H1 (cell line): ENCODE measurements at regions not wholly inside any gene's neighbourhood (a gene's known extent, or its start where the extent isn't known, plus 50 kb on each side); places are given as distances from the start of the nearest gene placed in this dataset.

ENCODE experiments used
- CTCF ChIA-PET: fragments of 300-600 bp; sonication (Branson Sonifier 250); formaldehyde crosslinking; loops from one replicate; lab custom pipeline; 2021; ENCODE audit not compliant: partially characterized antibody; lab: Charles Lee
- POLR2A ChIA-PET: fragments of 300-600 bp; sonication (Branson Sonifier 250); formaldehyde crosslinking; loops from one replicate; lab custom pipeline; 2021; ENCODE audit warnings: inconsistent platforms; ENCODE audit not compliant: partially characterized antibody; lab: Charles Lee
- DNase-seq, 2 experiments: peaks; one replicate each; pipeline versions ENCODE4 v3.0.0 to v3.0.0-alpha.2; 2010 to 2022; ENCODE audit warnings: low spot score in 2 of 2, low read depth in 1 of 2, mixed read lengths in 1 of 2
- FAIRE-seq: peaks from 2 replicates; lab custom pipeline; 2011; peaks lifted over from hg19 to GRCh38; lab: Jason Lieb, UNC
- H2AFZ ChIP-seq: 2 replicates; pipeline ENCODE4 v1.8.1; 2012; ENCODE audit warnings: low read length, inconsistent platforms
- H2AK5ac ChIP-seq: 2 replicates; pipeline ENCODE4 v1.6.1; 2013; ENCODE audit warnings: low read depth, low read length
- H2BK120ac ChIP-seq: replicated peaks from 2 replicates; pipeline ENCODE3; 2013; ENCODE audit warnings: low read depth, low read length, inconsistent platforms
- H2BK12ac ChIP-seq: 2 replicates; pipeline ENCODE4 v1.6.1; 2013; ENCODE audit warnings: low read depth, low read length
- H2BK15ac ChIP-seq: 2 replicates; pipeline ENCODE4 v1.6.1; 2013; ENCODE audit warnings: low read length
- H2BK20ac ChIP-seq: 2 replicates; pipeline ENCODE4 v1.6.1; 2013; ENCODE audit warnings: low read length
- H2BK5ac ChIP-seq: 2 replicates; pipeline ENCODE4 v1.6.1; 2013; ENCODE audit warnings: low read depth, low read length
- H3K14ac ChIP-seq: 2 replicates; pipeline ENCODE4 v1.6.1; 2013; ENCODE audit warnings: inconsistent platforms; ENCODE audit not compliant: insufficient read length
- H3K18ac ChIP-seq: 2 replicates; pipeline ENCODE4 v1.6.1; 2013; ENCODE audit warnings: low read length; ENCODE audit errors: extremely low read depth
- H3K23ac ChIP-seq: 2 replicates; pipeline ENCODE4 v1.6.1; 2013; ENCODE audit warnings: inconsistent platforms; ENCODE audit not compliant: insufficient read length
- H3K23me2 ChIP-seq: 2 replicates; pipeline ENCODE4 v1.6.1; 2013; ENCODE audit warnings: low read depth, low read length
- H3K27ac ChIP-seq: 2 replicates; pipeline ENCODE4 v1.6.1; 2011; ENCODE audit warnings: low read depth, low read length, inconsistent platforms
- H3K27me3 ChIP-seq, 4 experiments: replicated peaks in 1 of 4; 1 replicate in 1 of 4; 2 replicates in 3 of 4; pipeline versions ENCODE4 v1.6.1 to v1.8.1; 2011 to 2013; ENCODE audit warnings: low read length in 3 of 4, mild to moderate bottlenecking in 3 of 4, inconsistent platforms in 2 of 4, mixed read lengths in 2 of 4, moderate library complexity in 1 of 4; ENCODE audit not compliant: control insufficient read depth in 3 of 4, insufficient read depth in 3 of 4; ENCODE audit errors: extremely low read depth in 1 of 4
- H3K36me3 ChIP-seq, 4 experiments: 2 replicates each; pipeline versions ENCODE4 v1.6.1 to v1.8.1; 2011 to 2013; ENCODE audit warnings: mild to moderate bottlenecking in 4 of 4, low read length in 3 of 4, moderate library complexity in 2 of 4, control low read depth in 1 of 4, inconsistent platforms in 1 of 4; ENCODE audit not compliant: insufficient read depth in 4 of 4, control insufficient read depth in 2 of 4
- H3K4ac ChIP-seq: replicated peaks from 2 replicates; pipeline ENCODE3; 2013; ENCODE audit warnings: low read length, low read depth, mixed read lengths, inconsistent platforms; ENCODE audit not compliant: insufficient read length
- H3K4me1 ChIP-seq, 4 experiments: replicated peaks in 1 of 4; 1 replicate in 1 of 4; 2 replicates in 3 of 4; pipeline versions ENCODE4 v1.6.1 to v1.8.1; 2011 to 2013; ENCODE audit warnings: low read length in 3 of 4, inconsistent platforms in 2 of 4, mixed read lengths in 1 of 4; ENCODE audit not compliant: insufficient read depth in 4 of 4, control insufficient read depth in 3 of 4
- H3K4me2 ChIP-seq, 2 experiments: 2 replicates each; pipeline versions ENCODE4 v1.6.1 to v1.8.1; 2011 to 2013; ENCODE audit warnings: low read depth in 2 of 2, low read length in 2 of 2, control low read depth in 1 of 2, inconsistent platforms in 1 of 2, mild to moderate bottlenecking in 1 of 2; ENCODE audit not compliant: insufficient read depth in 1 of 2
- H3K4me3 ChIP-seq, 4 experiments: fragments of 200-600, 300-600 bp in 1 of 4; sonication (generic), shearing (Covaris generic), sonication (Bioruptor Twin) in 1 of 4; 2 replicates each; pipeline versions ENCODE4 v1.5.1 to v1.8.1; 2011 to 2016; ENCODE audit warnings: low read length in 4 of 4, low read depth in 3 of 4, control low read depth in 2 of 4, inconsistent platforms in 2 of 4, mild to moderate bottlenecking in 2 of 4, mixed read lengths in 1 of 4, moderate library complexity in 1 of 4; ENCODE audit not compliant: insufficient read depth in 2 of 4; ENCODE audit errors: extremely low read depth in 1 of 4
- H3K56ac ChIP-seq: replicated peaks from 2 replicates; pipeline ENCODE3; 2013; ENCODE audit warnings: low read depth, mild to moderate bottlenecking, mixed read lengths, low read length, inconsistent platforms; ENCODE audit not compliant: insufficient read length
- H3K79me1 ChIP-seq: 2 replicates; pipeline ENCODE4 v1.6.1; 2013; ENCODE audit warnings: low read depth, low read length, control low read depth
- H3K79me2 ChIP-seq, 2 experiments: 2 replicates each; pipeline versions ENCODE4 v1.6.1 to v1.8.1; 2012 to 2013; ENCODE audit warnings: low read length in 2 of 2, mild to moderate bottlenecking in 2 of 2, inconsistent platforms in 1 of 2; ENCODE audit not compliant: insufficient read depth in 2 of 2, control insufficient read depth in 1 of 2
- H3K9ac ChIP-seq, 4 experiments: replicated peaks in 1 of 4; 1 replicate in 1 of 4; 2 replicates in 3 of 4; pipeline versions ENCODE4 v1.6.1 to v1.8.1; 2011 to 2013; ENCODE audit warnings: low read depth in 3 of 4, low read length in 3 of 4, control low read depth in 2 of 4, mild to moderate bottlenecking in 2 of 4, moderate library complexity in 2 of 4, inconsistent platforms in 1 of 4; ENCODE audit errors: extremely low read depth in 1 of 4
- H3K9me3 ChIP-seq, 2 experiments: 2 replicates each; pipeline versions ENCODE4 v1.6.1 to v1.8.1; 2012 to 2013; ENCODE audit warnings: mild to moderate bottlenecking in 2 of 2, moderate library complexity in 2 of 2, control low read depth in 1 of 2, inconsistent platforms in 1 of 2, low read depth in 1 of 2, low read length in 1 of 2, mixed read lengths in 1 of 2; ENCODE audit not compliant: insufficient read depth in 2 of 2
- H4K20me1 ChIP-seq, 2 experiments: replicated peaks in 1 of 2; 2 replicates each; pipeline versions ENCODE3 to v1.8.1; 2011 to 2013; ENCODE audit warnings: inconsistent platforms in 2 of 2, low read length in 2 of 2, mild to moderate bottlenecking in 1 of 2; ENCODE audit not compliant: insufficient read depth in 2 of 2, control insufficient read depth in 1 of 2
- H4K5ac ChIP-seq: 2 replicates; pipeline ENCODE4 v1.6.1; 2013; ENCODE audit warnings: low read length, low read depth, mixed read lengths, inconsistent platforms; ENCODE audit not compliant: insufficient read length
- H4K8ac ChIP-seq: 2 replicates; pipeline ENCODE4 v1.8.0; 2013; ENCODE audit warnings: mild to moderate bottlenecking, moderate library complexity, low read length, inconsistent platforms; ENCODE audit not compliant: insufficient read depth; ENCODE audit errors: extremely low read depth
- H4K91ac ChIP-seq: replicated peaks from 2 replicates; pipeline ENCODE3; 2013; ENCODE audit warnings: low read length, mixed read lengths, inconsistent platforms; ENCODE audit not compliant: insufficient read length
- BRCA1 ChIP-seq: IDR thresholded peaks from 2 replicates; pipeline ENCODE4 v1.6.1; 2012; ENCODE audit warnings: low read depth, low read length, improper control_type of control experiment
- CREB1 ChIP-seq: IDR thresholded peaks from 2 replicates; pipeline ENCODE4 v1.6.1; 2012; ENCODE audit warnings: inconsistent platforms
- E2F6 ChIP-seq: IDR thresholded peaks from 2 replicates; pipeline ENCODE4 v1.6.1; 2012; ENCODE audit warnings: inconsistent platforms
- FOSL1 ChIP-seq: IDR thresholded peaks from 2 replicates; pipeline ENCODE4 v1.6.1; 2011; ENCODE audit warnings: mild to moderate bottlenecking, low read depth, low read length, moderate library complexity; ENCODE audit not compliant: insufficient read depth
- GTF2F1 ChIP-seq: IDR thresholded peaks from 2 replicates; pipeline ENCODE4 v1.6.1; 2012; ENCODE audit warnings: low read depth, low read length, improper control_type of control experiment, borderline replicate concordance
- NANOG ChIP-seq: IDR thresholded peaks from 2 replicates; pipeline ENCODE4 v1.6.1; 2011; ENCODE audit warnings: low read length, low read depth, mild to moderate bottlenecking, inconsistent platforms; ENCODE audit not compliant: insufficient read depth, poor library complexity, severe bottlenecking
- PHF8 ChIP-seq: fragments of 200-600 bp; sonication (generic); conservative IDR thresholded peaks from 2 replicates; pipeline ENCODE4 v1.7.1; 2012; ENCODE audit warnings: low read depth, mild to moderate bottlenecking, inconsistent platforms, low read length, moderate library complexity
- SIN3A ChIP-seq, 2 experiments: IDR thresholded peaks in 1 of 2; conservative IDR thresholded peaks in 1 of 2; 2 replicates each; pipeline ENCODE4 v1.6.1; 2011 to 2012; ENCODE audit warnings: low read length in 2 of 2, improper control_type of control experiment in 1 of 2, low read depth in 1 of 2, mild to moderate bottlenecking in 1 of 2
- SRF ChIP-seq: IDR thresholded peaks from 2 replicates; pipeline ENCODE4 v1.6.1; 2011; ENCODE audit warnings: mild to moderate bottlenecking, low read depth, low read length, moderate library complexity
- YY1 ChIP-seq: IDR thresholded peaks from 2 replicates; pipeline ENCODE4 v1.6.1; 2011; ENCODE audit warnings: low read depth, mild to moderate bottlenecking, low read length

DNA sequence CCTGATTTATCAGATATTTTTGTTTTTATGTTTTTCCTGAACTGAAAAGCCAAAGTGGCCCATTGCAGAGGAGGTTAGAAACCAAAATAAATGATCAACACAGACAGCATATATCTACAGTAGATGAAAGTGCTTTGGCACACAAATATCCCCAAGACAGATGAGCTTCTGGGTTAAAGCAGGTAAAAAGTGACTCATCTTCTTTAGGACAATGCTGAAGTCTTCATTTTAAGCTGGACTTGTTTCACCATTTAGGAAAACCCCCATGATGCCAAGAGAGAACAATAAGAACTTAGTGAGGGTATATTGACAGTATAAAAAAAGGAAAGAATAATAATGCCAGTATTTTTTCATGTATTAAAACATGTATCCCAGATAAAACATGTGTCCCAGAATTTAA is 100.8 kb upstream of the OR9G4 start:
- no peaks in the 10 kb centered on the region for H3K4me1 ChIP-seq
- no peak overlapping the region for H3K56ac ChIP-seq
- FAIRE-seq: no peak
- H3K23me2 ChIP-seq: no peaks in the 10 kb centered on the region
- no peak overlapping the region for H2BK15ac ChIP-seq
- no peak overlapping the region for H2BK20ac ChIP-seq
- H4K20me1 ChIP-seq: no peaks in the 10 kb centered on the region
- H3K23ac ChIP-seq: no peak overlapping the region
- H3K4me3 ChIP-seq: no peak overlapping the region
- H3K4me2 ChIP-seq: no peak overlapping the region
- no peak overlapping the region for H3K18ac ChIP-seq
- H3K9me3 ChIP-seq: peaks cover 0 to 10% of the 10 kb centered on the region in 2 experiments; a peak in 2 of 4 replicates
- H3K27ac ChIP-seq: no peak overlapping the region
- H2AK5ac ChIP-seq: no peak overlapping the region
- ChIA-PET POLR2A (no interaction called here), CTCF (interaction anchor here (1.3 kb wide), 1 partner anchor 400 kb away, joined by 9 read pairs; no protein-coding TSS in a partner anchor)
- no peak overlapping the region for H3K14ac ChIP-seq
- TF ChIP-seq CREB1 (no peak), SIN3A (conservative IDR thresholded peaks at IDR 0.05 in 1 of 2, IDR thresholded peaks at IDR 0.05 in 1 of 2; ENCODE audit: low read depth in 1 of 2, low read length in 2 of 2) (no peak), YY1 (no peak), BRCA1 (no peak), E2F6 (no peak), SRF (no peak), GTF2F1 (no peak), PHF8 (no peak), FOSL1 (no peak), NANOG (no peak)
- no peak overlapping the region for H2BK5ac ChIP-seq
- no peak overlapping the region for H4K8ac ChIP-seq
- no peak overlapping the region for H2BK12ac ChIP-seq
- H4K5ac ChIP-seq: no peak overlapping the region
- no peak for DNase-seq
- H3K27me3 ChIP-seq: no peaks in the 10 kb centered on the region
- no peaks in the 10 kb centered on the region for H3K79me1 ChIP-seq
- no peaks in the 10 kb centered on the region for H3K36me3 ChIP-seq
- no peak overlapping the region for H2AFZ ChIP-seq
- no peak overlapping the region for H3K9ac ChIP-seq
- H4K91ac ChIP-seq: no peak overlapping the region
- H2BK120ac ChIP-seq: no peak overlapping the region
- H3K79me2 ChIP-seq: no peaks in the 10 kb centered on the region
- no peak overlapping the region for H3K4ac ChIP-seq
